Effector CD4-positive, alpha-beta T cell (primary cell): ENCODE measurements at regions not wholly inside any gene's neighbourhood (a gene's known extent, or its start where the extent isn't known, plus 50 kb on each side); places are given as distances from the start of the nearest gene placed in this dataset.
A peak's percentile ranks its signal among the peaks of the same experiment; 100 is the strongest.

Experiments
- DNase-seq: peaks from one replicate; pipeline ENCODE4 v3.0.0-alpha.2; 2020

GRCh38 chr4:102441978-102442911 lies 58.9 kb upstream of the NFKB1 start:
- DNase-seq: no peak

DNA sequence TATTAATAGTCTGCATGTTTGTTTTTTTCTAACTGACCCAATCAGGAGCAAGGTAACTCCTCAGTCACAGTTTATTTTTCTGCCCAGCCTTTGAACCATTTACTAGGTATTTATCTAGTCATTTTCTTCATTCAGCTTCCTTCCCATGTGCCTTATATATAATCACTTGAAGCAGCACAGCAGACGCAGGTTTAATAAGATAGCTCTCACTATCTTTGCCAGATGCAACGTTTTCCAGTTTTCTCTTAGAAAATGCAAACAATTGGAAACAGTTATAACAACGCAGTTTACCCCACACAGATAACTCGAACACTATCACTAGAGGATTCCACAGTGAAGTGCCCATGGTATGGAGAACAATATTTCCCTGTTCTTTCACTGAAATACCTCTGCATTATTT lies 56.4 kb upstream of the NFKB1 start:
- no peak for DNase-seq

DNA sequence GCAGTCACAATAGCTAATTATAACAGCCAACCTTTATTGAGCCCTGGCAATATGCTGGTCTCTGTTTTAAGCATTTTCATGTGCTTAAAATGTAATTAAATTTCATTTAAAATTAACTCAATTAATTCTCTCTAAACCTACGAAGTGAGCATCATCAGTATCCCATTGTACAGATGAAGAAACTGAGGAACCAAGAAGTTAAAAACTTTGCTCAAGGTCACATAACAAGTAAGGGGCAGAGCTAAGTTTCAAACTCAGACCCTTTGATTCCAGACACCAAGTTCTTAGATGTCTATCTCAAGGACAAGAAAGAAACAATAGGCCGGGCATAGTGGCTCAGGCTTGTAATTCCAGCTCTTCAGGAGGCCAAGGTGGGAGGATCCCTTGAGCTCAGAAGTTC lies 55.9 kb upstream of the NFKB1 start:
- no peak for DNase-seq

GRCh38 chr4:102447413-102447812 lies 53.7 kb upstream of the NFKB1 start:
- DNase-seq: no peak

DNA sequence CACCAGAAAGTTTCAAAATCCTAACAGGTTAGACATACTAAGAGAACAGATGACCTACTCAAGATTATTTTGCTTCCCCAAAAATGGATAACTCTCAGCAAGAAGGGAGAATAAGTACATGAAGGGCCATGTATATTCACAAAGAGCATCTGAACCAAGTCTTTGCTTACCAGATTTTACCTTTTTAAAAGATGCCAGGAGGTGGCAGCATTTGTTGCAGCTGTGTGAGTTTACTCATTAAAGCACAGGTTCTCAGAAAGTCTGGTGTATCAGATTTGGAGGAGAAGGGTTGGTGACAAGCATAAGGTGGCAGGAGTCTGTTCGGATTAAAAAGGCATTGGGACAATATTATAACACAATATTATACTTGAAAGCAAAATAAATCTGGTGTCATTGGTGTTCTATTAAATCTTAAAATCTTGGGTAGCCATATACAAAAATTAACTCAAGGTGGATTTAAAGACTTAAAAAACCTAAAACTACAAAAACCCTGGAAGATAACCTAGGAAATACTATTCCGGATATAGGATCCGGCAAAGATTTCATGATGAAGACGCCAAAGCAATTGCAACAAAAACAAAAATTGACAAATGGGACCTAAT lies 51.3 kb upstream of the NFKB1 start:
- DNase-seq: peak; percentile 56

DNA sequence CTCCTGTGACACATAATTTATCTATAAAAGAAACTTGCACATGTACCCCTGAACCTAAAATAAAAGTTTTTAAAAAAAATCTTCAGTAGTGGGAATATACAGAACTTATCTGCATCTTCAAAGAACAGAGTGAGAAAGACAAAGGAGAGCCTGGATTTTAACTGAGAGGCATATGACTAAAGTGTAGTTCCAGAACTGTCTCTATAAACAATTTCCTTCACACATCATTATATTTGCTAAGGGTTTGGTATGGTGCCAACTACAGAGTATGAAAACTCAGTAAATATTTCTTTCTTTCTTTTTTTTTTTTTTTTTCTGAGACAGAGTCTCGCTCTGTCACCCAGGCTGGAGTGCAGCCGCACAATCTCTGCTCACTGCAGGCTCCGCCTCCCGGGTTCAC lies 49.9 kb upstream of the NFKB1 start:
- DNase-seq: no peak
